ENCODE measurements at regions not wholly inside any gene's neighbourhood (a gene's known extent, or its start where the extent isn't known, plus 50 kb on each side); places are given as distances from the start of the nearest gene placed in this dataset.
"Not testable (repeated sequence)": the region's sequence is repeated elsewhere in the genome, so short reads cannot be mapped to it uniquely, and the experiment has no call there.

- H3K27me3 Mint-ChIP-seq = no peaks in the 10 kb centered on the region
- H3K36me3 Mint-ChIP-seq = no peaks in the 10 kb centered on the region
- CTCF ChIA-PET = interaction anchor here (1.4 kb wide), 1 partner anchor 8 kb away, joined by 8 read pairs; no protein-coding TSS in a partner anchor
- H3K4me1 Mint-ChIP-seq = peaks cover 2% of the 10 kb centered on the region
- H3K27ac Mint-ChIP-seq = no peak overlapping the region
- DNase-seq (no peak), ATAC-seq (no peak)
- H3K4me3 Mint-ChIP-seq = no peak overlapping the region
- H3K9me3 Mint-ChIP-seq (ENCODE audit: low read depth) = no peaks in the 10 kb centered on the region
Observed at GRCh38 chr22:23393721-23394320, 186.3 kb downstream of the IGLL1 start.

GRCh38 chr22:23393199-23393598, 186.9 kb downstream of the IGLL1 start:
- CTCF ChIA-PET; H3K36me3 Mint-ChIP-seq; H3K4me1 Mint-ChIP-seq; H3K4me3 Mint-ChIP-seq; DNase-seq; ATAC-seq; H3K27me3 Mint-ChIP-seq; H3K27ac Mint-ChIP-seq; H3K9me3 Mint-ChIP-seq (ENCODE audit: low read depth): not testable (repeated sequence)

- DNase-seq = no peak
- H3K9me3 Mint-ChIP-seq (ENCODE audit: low read depth) = no peaks in the 10 kb centered on the region
- peaks cover 2% of the 10 kb centered on the region for H3K4me1 Mint-ChIP-seq
- ATAC-seq = no peak
- no peak overlapping the region for H3K27ac Mint-ChIP-seq
- H3K36me3 Mint-ChIP-seq = no peaks in the 10 kb centered on the region
- CTCF ChIA-PET = no interaction called here
- no peaks in the 10 kb centered on the region for H3K27me3 Mint-ChIP-seq
- no peak overlapping the region for H3K4me3 Mint-ChIP-seq
Observed at GRCh38 chr22:23392420-23393121, 187.5 kb downstream of the IGLL1 start.

GRCh38 chr22:23391022-23391421, 189.1 kb downstream of the IGLL1 start:
- ATAC-seq (no peak), DNase-seq (no peak)
- no peak overlapping the region for H3K4me3 Mint-ChIP-seq
- no peaks in the 10 kb centered on the region for H3K27me3 Mint-ChIP-seq
- H3K4me1 Mint-ChIP-seq = no peaks in the 10 kb centered on the region
- no peaks in the 10 kb centered on the region for H3K36me3 Mint-ChIP-seq
- H3K9me3 Mint-ChIP-seq (ENCODE audit: low read depth) = no peaks in the 10 kb centered on the region
- H3K27ac Mint-ChIP-seq = no peak overlapping the region
- CTCF ChIA-PET = no interaction called here

- Mint-ChIP-seq H3K27me3 (no peaks in the 10 kb centered on the region), H3K36me3 (no peaks in the 10 kb centered on the region), H3K9me3 (ENCODE audit: low read depth) (no peaks in the 10 kb centered on the region), H3K4me3 (no peak overlapping the region), H3K27ac (no peak overlapping the region), H3K4me1 (no peaks in the 10 kb centered on the region)
- no peak for DNase-seq
- no peak for ATAC-seq
- CTCF ChIA-PET = interaction anchor here (1.0 kb wide), 1 partner anchor 430 kb away, joined by 3 read pairs; no protein-coding TSS in a partner anchor
Observed at GRCh38 chr22:23389271-23390071, 190.6 kb downstream of the IGLL1 start.

GRCh38 chr22:23388517-23388890, 191.6 kb downstream of the IGLL1 start:
- CTCF ChIA-PET = interaction anchor here (1.0 kb wide), 1 partner anchor 429 kb away, joined by 3 read pairs; no protein-coding TSS in a partner anchor
- Mint-ChIP-seq H3K9me3 (ENCODE audit: low read depth) (no peaks in the 10 kb centered on the region), H3K27me3 (no peaks in the 10 kb centered on the region), H3K27ac (no peak overlapping the region), H3K4me1 (no peaks in the 10 kb centered on the region), H3K36me3 (no peaks in the 10 kb centered on the region), H3K4me3 (no peak overlapping the region)
- no peak for ATAC-seq
- no peak for DNase-seq

GRCh38 chr22:23387827-23388516, 192.1 kb downstream of the IGLL1 start:
- no peaks in the 10 kb centered on the region for H3K9me3 Mint-ChIP-seq (ENCODE audit: low read depth)
- no peak overlapping the region for H3K27ac Mint-ChIP-seq
- DNase-seq = no peak
- CTCF ChIA-PET = interaction anchor here (0.5 to 1.0 kb wide), 2 partner anchors 21 to 314 kb away, joined by 3 read pairs; no protein-coding TSS in a partner anchor
- no peaks in the 10 kb centered on the region for H3K36me3 Mint-ChIP-seq
- ATAC-seq = no peak
- H3K27me3 Mint-ChIP-seq = no peaks in the 10 kb centered on the region
- no peak overlapping the region for H3K4me3 Mint-ChIP-seq
- no peaks in the 10 kb centered on the region for H3K4me1 Mint-ChIP-seq

- no peak for DNase-seq
- no peaks in the 10 kb centered on the region for H3K27me3 Mint-ChIP-seq
- no peak for ATAC-seq
- no peaks in the 10 kb centered on the region for H3K36me3 Mint-ChIP-seq
- H3K27ac Mint-ChIP-seq = no peak overlapping the region
- no peaks in the 10 kb centered on the region for H3K9me3 Mint-ChIP-seq (ENCODE audit: low read depth)
- CTCF ChIA-PET = interaction anchor here (0.9 to 1.8 kb wide), 7 partner anchors 9 to 429 kb away, joined by 3 to 21 read pairs (median 3); no protein-coding TSS in a partner anchor
- no peak overlapping the region for H3K4me3 Mint-ChIP-seq
- no peaks in the 10 kb centered on the region for H3K4me1 Mint-ChIP-seq
Observed at GRCh38 chr22:23386822-23387580, 193.1 kb downstream of the IGLL1 start.

- no peaks in the 10 kb centered on the region for H3K36me3 Mint-ChIP-seq
- H3K4me1 Mint-ChIP-seq = no peaks in the 10 kb centered on the region
- DNase-seq (peak; percentile 83), ATAC-seq (peak; percentile 88)
- CTCF ChIA-PET = interaction anchor here (0.5 to 1.8 kb wide), 36 partner anchors 8 to 531 kb away, joined by 3 to 21 read pairs (median 4); partner anchors contain the start of gene BCR
- no peaks in the 10 kb centered on the region for H3K27me3 Mint-ChIP-seq
- H3K9me3 Mint-ChIP-seq (ENCODE audit: low read depth) = no peaks in the 10 kb centered on the region
- H3K4me3 Mint-ChIP-seq = no peak overlapping the region
- no peak overlapping the region for H3K27ac Mint-ChIP-seq
Observed at GRCh38 chr22:23385678-23386631, 194.1 kb downstream of the IGLL1 start.

- Mint-ChIP-seq H3K27ac (no peak overlapping the region), H3K9me3 (ENCODE audit: low read depth) (no peaks in the 10 kb centered on the region), H3K36me3 (no peaks in the 10 kb centered on the region), H3K27me3 (no peaks in the 10 kb centered on the region), H3K4me1 (no peaks in the 10 kb centered on the region), H3K4me3 (no peak overlapping the region)
- DNase-seq = no peak
- CTCF ChIA-PET = interaction anchor here (0.6 to 1.8 kb wide), 31 partner anchors 7 to 427 kb away, joined by 3 to 21 read pairs (median 4); partner anchors contain the start of gene BCR
- no peak for ATAC-seq
Observed at GRCh38 chr22:23384923-23385677, 195.0 kb downstream of the IGLL1 start.

- Mint-ChIP-seq H3K4me1 (no peaks in the 10 kb centered on the region), H3K36me3 (no peaks in the 10 kb centered on the region), H3K4me3 (no peak overlapping the region), H3K27ac (no peak overlapping the region), H3K27me3 (no peaks in the 10 kb centered on the region), H3K9me3 (ENCODE audit: low read depth) (no peaks in the 10 kb centered on the region)
- DNase-seq = no peak
- no peak for ATAC-seq
- CTCF ChIA-PET = interaction anchor here (0.9 kb wide), 1 partner anchor 425 kb away, joined by 3 read pairs; no protein-coding TSS in a partner anchor
Observed at GRCh38 chr22:23384431-23384830, 195.7 kb downstream of the IGLL1 start.
